ENCODE measurements at regions not wholly inside any gene's neighbourhood (a gene's known extent, or its start where the extent isn't known, plus 50 kb on each side); places are given as distances from the start of the nearest gene placed in this dataset.

- DNase-seq (ENCODE audit: low read depth in 1 of 2, low spot score in 2 of 2), result no peak
Measured at GRCh38 chr9:126049896-126050604, 276.6 kb upstream of the MVB12B start.

More at GRCh38 chr9:126049896-126050604, 276.6 kb upstream of the MVB12B start:
- no peak overlapping the region for H2BK5ac ChIP-seq (ENCODE audit: low read depth, low read length)
- H3K23ac ChIP-seq (ENCODE audit: insufficient read length), result no peak overlapping the region
- no peaks in the 10 kb centered on the region for H3K23me2 ChIP-seq (ENCODE audit: low read depth, low read length)
- peaks cover 0 to 2% of the 10 kb centered on the region in 2 experiments for H4K20me1 ChIP-seq (replicated peaks in 1 of 2; ENCODE audit: control insufficient read depth in 1 of 2, insufficient read depth in 2 of 2, low read length in 2 of 2)
- H3K56ac ChIP-seq (replicated peaks; ENCODE audit: insufficient read length, low read depth, low read length), result no peak overlapping the region
- H4K5ac ChIP-seq (ENCODE audit: insufficient read length, low read depth, low read length), result no peak overlapping the region
- no peak overlapping the region for H4K91ac ChIP-seq (replicated peaks; ENCODE audit: insufficient read length, low read length)
- TF ChIP-seq CEBPB (IDR thresholded peaks at IDR 0.05; ENCODE audit: low read depth, low read length), result no peak
- no peak for TF ChIP-seq EP300 (IDR thresholded peaks at IDR 0.05; ENCODE audit: borderline replicate concordance in 1 of 2, low read depth in 2 of 2, low read length in 2 of 2)
- TF ChIP-seq CREB1 (IDR thresholded peaks at IDR 0.05), result no peak
- TF ChIP-seq SAP30 (IDR thresholded peaks at IDR 0.05; ENCODE audit: insufficient read depth, insufficient replicate concordance, low read length), result no peak
- TF ChIP-seq RAD21 (IDR thresholded peaks at IDR 0.05 in 1 of 2, conservative IDR thresholded peaks at IDR 0.05 in 1 of 2; ENCODE audit: low read depth in 2 of 2, low read length in 2 of 2), result peak in 1 of 2 experiments; percentile 6; a peak in 1 of 4 replicates
- TF ChIP-seq CBX8 (IDR thresholded peaks at IDR 0.05; ENCODE audit: borderline replicate concordance, low read depth, low read length), result no peak
- TF ChIP-seq ATF2 (IDR thresholded peaks at IDR 0.05; ENCODE audit: low read length), result no peak
- ChIA-PET CTCF (ENCODE audit: partially characterized antibody) (interaction anchor here (0.6 to 1.4 kb wide), 10 partner anchors 11 to 481 kb away, joined by 3 to 5 read pairs (median 4); no protein-coding TSS in a partner anchor), POLR2A (ENCODE audit: partially characterized antibody) (no interaction called here)
- H3K4me2 ChIP-seq (ENCODE audit: insufficient read depth in 1 of 2, low read depth in 2 of 2, low read length in 2 of 2), result no peak overlapping the region
- no peaks in the 10 kb centered on the region for H3K36me3 ChIP-seq (ENCODE audit: control insufficient read depth in 2 of 4, insufficient read depth in 4 of 4, low read length in 3 of 4)
- no peak overlapping the region for H3K14ac ChIP-seq (ENCODE audit: insufficient read length)
- H3K4me3 ChIP-seq (ENCODE audit: extremely low read depth in 1 of 4, insufficient read depth in 2 of 4, low read depth in 3 of 4, low read length in 4 of 4), result no peak overlapping the region
- H3K27ac ChIP-seq (ENCODE audit: low read depth, low read length), result no peak overlapping the region
- H4K8ac ChIP-seq (ENCODE audit: extremely low read depth, insufficient read depth, low read length), result no peak overlapping the region; the same call in 1 of the 2 replicates
- H2BK120ac ChIP-seq (replicated peaks; ENCODE audit: low read depth, low read length), result no peak overlapping the region
- H2BK20ac ChIP-seq (ENCODE audit: low read length), result no peak overlapping the region
- no peaks in the 10 kb centered on the region for H3K79me2 ChIP-seq (ENCODE audit: control insufficient read depth in 1 of 2, insufficient read depth in 2 of 2, low read length in 2 of 2)
- no peak for FAIRE-seq
- H3K4me1 ChIP-seq (replicated peaks in 1 of 4; ENCODE audit: control insufficient read depth in 3 of 4, insufficient read depth in 4 of 4, low read length in 3 of 4), result no peaks in the 10 kb centered on the region; a peak in 1 of 7 replicates
- H3K27me3 ChIP-seq (replicated peaks in 1 of 4; ENCODE audit: control insufficient read depth in 3 of 4, extremely low read depth in 1 of 4, insufficient read depth in 3 of 4, low read length in 3 of 4), result no peaks in the 10 kb centered on the region; a peak in 1 of 7 replicates
- no peak overlapping the region for H2AK5ac ChIP-seq (ENCODE audit: low read depth, low read length)
- H3K9ac ChIP-seq (replicated peaks in 1 of 4; ENCODE audit: extremely low read depth in 1 of 4, low read depth in 3 of 4, low read length in 3 of 4), result no peak overlapping the region
- no peak overlapping the region for H2AFZ ChIP-seq (ENCODE audit: low read length)
- 88% methylated on average over 18 of the region's 26 CpGs; no CpG with 5 or more reads in 1 of the 2 experiments for WGBS, 2 experiments (ENCODE audit: extremely low coverage in 1 of 2, insufficient coverage in 1 of 2, insufficient read length in 1 of 2, insufficient replicate concordance in 2 of 2, low coverage in 1 of 2, low lambda C conversion rate in 2 of 2, missing lambda C conversion rate in 1 of 2)
- H3K79me1 ChIP-seq (ENCODE audit: low read depth, low read length), result no peaks in the 10 kb centered on the region; the same call in 1 of the 2 replicates
- H3K4ac ChIP-seq (replicated peaks; ENCODE audit: insufficient read length, low read depth, low read length), result no peak overlapping the region
- H3K9me3 ChIP-seq (ENCODE audit: insufficient read depth in 2 of 2, low read depth in 1 of 2, low read length in 1 of 2), result peaks cover 3 to 5% of the 10 kb centered on the region in 2 experiments; a peak in 3 of 4 replicates
- H2BK15ac ChIP-seq (ENCODE audit: low read length), result no peak overlapping the region
- no peak overlapping the region for H2BK12ac ChIP-seq (ENCODE audit: low read depth, low read length)
- no peak overlapping the region for H3K18ac ChIP-seq (ENCODE audit: extremely low read depth, low read length)
